Left lung (tissue), 4 donors: ENCODE measurements at regions not wholly inside any gene's neighbourhood (a gene's known extent, or its start where the extent isn't known, plus 50 kb on each side); places are given as distances from the start of the nearest gene placed in this dataset.

Source experiments
- ATAC-seq: fragments of 200-7000 bp; cut with Tn5 transposase; one replicate; pipeline ENCODE4 v1.9.1; 2020; ENCODE audit warnings: moderate library complexity
- DNase-seq, 4 donors: peaks; one replicate each; pipeline ENCODE4 v3.0.0-alpha.2; 2013 to 2020
- H3K27ac ChIP-seq, 2 donors: fragments of 200-600 bp; sonication (generic) in 1 of 2; one replicate each; pipeline versions ENCODE4 v1.5.0 to v1.8.0; 2020 to 2021
- H3K27me3 ChIP-seq, 2 donors: fragments of 200-600 bp; sonication (generic) in 1 of 2; one replicate each; pipeline versions ENCODE4 v1.5.0 to v1.8.0; 2020 to 2021
- H3K36me3 ChIP-seq, 2 donors: fragments of 200-600 bp; sonication (generic) in 1 of 2; one replicate each; pipeline versions ENCODE4 v1.5.0 to v1.8.0; 2020 to 2021
- H3K4me1 ChIP-seq, 2 donors: fragments of 200-600 bp; one replicate each; pipeline ENCODE4 v1.8.0; 2021
- H3K4me3 ChIP-seq, 2 donors: fragments of 200-600 bp; sonication (generic) in 1 of 2; one replicate each; pipeline versions ENCODE4 v1.5.0 to v1.8.0; 2020 to 2021; ENCODE audit warnings: mild to moderate bottlenecking in 1 of 2
- H3K9me3 ChIP-seq, 2 donors: fragments of 200-600 bp; sonication (generic) in 1 of 2; one replicate each; pipeline versions ENCODE4 v1.5.0 to v1.8.0; 2020 to 2021
- intact Hi-C, 2 donors: fragments of 100-400 bp; cut with DNase I; formaldehyde crosslinking; loops; one replicate each; pipeline versions ENCODE4 v1.11.2 to v1.14.2; 2022
- TF ChIP-seq, protein P1 (sequence below), 2 donors: fragments of 200-600 bp; sonication (generic) in 1 of 2; IDR thresholded peaks; one replicate each; pipeline versions ENCODE4 v1.5.0 to v1.8.0; 2021; ENCODE audit warnings: antibody characterized with exemption in 2 of 2
- donor health status: DM: no; HTN: yes; CAD: no.
- donor health status: DM: no; HTN: no; CAD: no.

DNA sequence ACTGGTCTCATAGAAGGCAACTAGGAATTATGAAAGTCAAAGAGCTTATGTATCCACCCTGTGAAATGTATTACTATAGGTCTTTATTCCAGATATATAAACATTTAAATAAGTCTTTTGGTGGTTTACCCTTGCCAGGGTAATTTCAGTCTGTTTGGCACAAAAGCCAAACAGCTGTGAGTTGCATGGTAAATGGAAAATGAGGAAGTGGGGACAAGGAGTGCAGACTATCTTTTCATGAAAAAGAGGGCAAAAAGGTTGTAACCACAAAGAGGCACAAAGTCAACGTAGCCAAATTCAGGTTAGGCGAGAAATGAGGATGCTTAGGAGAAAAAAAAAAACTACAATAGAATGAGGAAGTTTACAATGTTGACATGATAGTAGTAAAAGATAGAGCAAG, 492.3 kb upstream of the PRMT6 start:
- intact Hi-C loops, result no loop called here
- no peak for DNase-seq
- TF ChIP-seq, protein P1, sequence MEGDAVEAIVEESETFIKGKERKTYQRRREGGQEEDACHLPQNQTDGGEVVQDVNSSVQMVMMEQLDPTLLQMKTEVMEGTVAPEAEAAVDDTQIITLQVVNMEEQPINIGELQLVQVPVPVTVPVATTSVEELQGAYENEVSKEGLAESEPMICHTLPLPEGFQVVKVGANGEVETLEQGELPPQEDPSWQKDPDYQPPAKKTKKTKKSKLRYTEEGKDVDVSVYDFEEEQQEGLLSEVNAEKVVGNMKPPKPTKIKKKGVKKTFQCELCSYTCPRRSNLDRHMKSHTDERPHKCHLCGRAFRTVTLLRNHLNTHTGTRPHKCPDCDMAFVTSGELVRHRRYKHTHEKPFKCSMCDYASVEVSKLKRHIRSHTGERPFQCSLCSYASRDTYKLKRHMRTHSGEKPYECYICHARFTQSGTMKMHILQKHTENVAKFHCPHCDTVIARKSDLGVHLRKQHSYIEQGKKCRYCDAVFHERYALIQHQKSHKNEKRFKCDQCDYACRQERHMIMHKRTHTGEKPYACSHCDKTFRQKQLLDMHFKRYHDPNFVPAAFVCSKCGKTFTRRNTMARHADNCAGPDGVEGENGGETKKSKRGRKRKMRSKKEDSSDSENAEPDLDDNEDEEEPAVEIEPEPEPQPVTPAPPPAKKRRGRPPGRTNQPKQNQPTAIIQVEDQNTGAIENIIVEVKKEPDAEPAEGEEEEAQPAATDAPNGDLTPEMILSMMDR (IDR thresholded peaks at IDR 0.05), result no peak
- H3K27ac ChIP-seq, result no peak overlapping the region
- H3K4me3 ChIP-seq, result no peak overlapping the region
- no peaks in the 10 kb centered on the region for H3K4me1 ChIP-seq
- peaks cover 0 to 2% of the 10 kb centered on the region in 2 donors for H3K9me3 ChIP-seq
- H3K27me3 ChIP-seq, result no peaks in the 10 kb centered on the region
- no peaks in the 10 kb centered on the region for H3K36me3 ChIP-seq
- ATAC-seq, result no peak

DNA sequence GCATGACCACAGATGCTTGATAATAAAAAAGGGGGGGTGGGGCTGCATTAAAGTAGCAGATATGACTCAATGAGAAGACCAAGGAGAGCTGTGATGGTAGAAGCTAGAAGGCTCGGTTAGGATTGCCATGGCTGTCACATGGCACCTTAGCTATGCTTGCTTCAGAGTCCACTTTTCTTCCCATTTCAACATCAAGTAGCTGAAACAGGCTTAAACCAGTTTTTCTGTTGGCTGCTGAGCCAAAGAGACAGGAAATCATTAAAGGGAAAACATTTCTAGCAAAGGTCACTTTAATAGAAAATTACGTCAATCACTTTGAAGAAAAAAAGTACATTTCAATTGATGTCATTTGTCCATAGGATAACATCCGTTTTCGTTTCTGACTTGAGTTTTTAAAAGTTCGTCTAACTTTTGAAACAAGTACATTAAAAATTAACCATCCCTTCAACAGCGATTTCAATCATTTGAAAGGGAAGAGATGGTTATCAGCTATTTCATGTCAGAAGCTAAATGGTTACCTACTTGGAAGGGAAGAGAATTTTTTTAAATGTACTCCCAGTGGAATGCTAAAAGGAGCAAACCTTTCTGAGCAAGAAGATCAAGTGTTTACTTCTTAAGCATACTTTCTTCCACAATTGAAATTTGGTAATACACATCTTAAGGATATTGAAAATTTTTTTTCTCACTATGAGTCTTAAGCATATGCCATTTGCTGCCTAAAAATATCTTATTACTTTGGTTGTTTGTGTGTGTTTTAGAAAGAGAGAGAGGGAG, 488.1 kb upstream of the PRMT6 start:
- intact Hi-C loops, result no loop called here
- H3K9me3 ChIP-seq, result no peaks in the 10 kb centered on the region
- peak in 2 of 4 donors; percentile 18 to 68 for DNase-seq
- peak overlapping the region in 1 of 2 donors; percentile 11 for H3K27ac ChIP-seq
- peak; percentile 83 for ATAC-seq
- no peaks in the 10 kb centered on the region for H3K36me3 ChIP-seq
- H3K4me3 ChIP-seq, result no peak overlapping the region
- H3K4me1 ChIP-seq, result no peaks in the 10 kb centered on the region
- no peaks in the 10 kb centered on the region for H3K27me3 ChIP-seq
- TF ChIP-seq, protein P1 (IDR thresholded peaks at IDR 0.05), result no peak

DNA sequence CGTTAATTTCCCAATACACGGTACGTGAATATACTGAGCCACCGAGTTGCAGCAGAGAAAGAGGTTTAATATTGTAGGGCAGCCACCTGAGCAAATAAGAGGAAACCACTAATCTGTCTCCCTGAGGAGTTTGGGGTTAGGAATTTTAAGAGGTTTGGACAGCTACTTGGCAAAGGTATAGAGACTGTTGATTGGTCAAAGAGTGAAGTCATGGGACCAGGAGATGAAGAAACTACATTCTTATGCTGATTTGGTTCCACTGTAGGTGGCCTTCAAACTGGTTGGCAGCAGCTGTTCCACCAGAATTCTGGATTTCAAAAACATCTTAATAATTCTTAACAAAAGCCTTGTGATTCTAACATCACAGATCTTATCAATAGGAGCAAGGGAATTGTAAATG, 485.4 kb upstream of the PRMT6 start:
- Histone ChIP-seq H3K27ac (no peak overlapping the region), H3K36me3 (no peaks in the 10 kb centered on the region), H3K9me3 (no peaks in the 10 kb centered on the region), H3K27me3 (no peaks in the 10 kb centered on the region), H3K4me1 (no peaks in the 10 kb centered on the region), H3K4me3 (no peak overlapping the region)
- DNase-seq, result no peak
- intact Hi-C loops, result no loop called here
- ATAC-seq, result peak; percentile 70
- TF ChIP-seq, protein P1 (IDR thresholded peaks at IDR 0.05), result no peak

DNA sequence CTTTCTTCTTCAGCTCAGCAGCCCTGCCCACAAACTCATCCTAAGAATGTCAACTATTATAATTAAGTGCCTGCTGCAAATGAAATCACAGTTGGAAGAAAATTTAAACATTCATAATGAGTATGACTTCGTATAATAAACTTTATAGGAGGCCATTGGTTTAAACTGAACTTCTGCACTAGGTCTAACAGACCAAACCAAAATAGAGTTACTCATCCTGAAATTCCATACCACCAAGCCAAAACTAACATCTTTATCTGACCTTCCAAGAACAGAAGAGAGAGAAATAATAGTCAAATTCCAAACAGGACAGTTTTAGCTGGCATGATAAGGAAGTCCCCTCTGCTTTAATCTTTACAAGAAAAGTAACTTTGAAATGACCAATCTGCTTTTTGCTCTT, 472.4 kb upstream of the PRMT6 start:
- Histone ChIP-seq H3K4me1 (no peaks in the 10 kb centered on the region), H3K9me3 (peaks cover 0 to 21% of the 10 kb centered on the region in 2 donors), H3K27ac (no peak overlapping the region), H3K36me3 (no peaks in the 10 kb centered on the region), H3K27me3 (no peaks in the 10 kb centered on the region), H3K4me3 (no peak overlapping the region)
- intact Hi-C loops, result no loop called here
- ATAC-seq, result no peak
- no peak for DNase-seq
- TF ChIP-seq, protein P1 (IDR thresholded peaks at IDR 0.05), result no peak

DNA sequence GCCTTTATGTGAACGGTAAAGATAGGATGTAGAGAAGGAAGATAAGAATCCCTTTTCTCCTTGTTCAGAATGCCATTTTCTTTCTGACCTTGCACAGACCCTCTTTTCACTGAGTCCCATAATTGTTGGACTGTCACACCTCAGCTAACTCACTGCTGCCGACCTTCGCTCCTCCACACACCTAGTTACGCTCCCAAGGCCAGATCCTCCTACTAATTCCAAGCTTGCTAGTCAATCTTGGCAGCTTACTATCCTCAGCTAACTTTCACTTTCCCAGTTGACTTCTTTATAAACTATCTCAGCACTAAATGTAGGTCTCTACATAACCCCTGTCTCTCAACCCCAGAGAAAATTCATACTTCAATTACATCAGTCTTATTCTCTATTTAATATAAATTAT, 471.8 kb upstream of the PRMT6 start:
- ATAC-seq (no peak), DNase-seq (no peak)
- Histone ChIP-seq H3K27me3 (no peaks in the 10 kb centered on the region), H3K9me3 (peaks cover 0 to 26% of the 10 kb centered on the region in 2 donors), H3K27ac (no peak overlapping the region), H3K4me1 (no peaks in the 10 kb centered on the region), H3K36me3 (no peaks in the 10 kb centered on the region), H3K4me3 (no peak overlapping the region)
- intact Hi-C loops, result no loop called here
- TF ChIP-seq, protein P1 (IDR thresholded peaks at IDR 0.05), result no peak
